ENCODE measurements at regions not wholly inside any gene's neighbourhood (a gene's known extent, or its start where the extent isn't known, plus 50 kb on each side); places are given as distances from the start of the nearest gene placed in this dataset.
"Not testable (repeated sequence)": the region's sequence is repeated elsewhere in the genome, so short reads cannot be mapped to it uniquely, and the experiment has no call there.

DNA sequence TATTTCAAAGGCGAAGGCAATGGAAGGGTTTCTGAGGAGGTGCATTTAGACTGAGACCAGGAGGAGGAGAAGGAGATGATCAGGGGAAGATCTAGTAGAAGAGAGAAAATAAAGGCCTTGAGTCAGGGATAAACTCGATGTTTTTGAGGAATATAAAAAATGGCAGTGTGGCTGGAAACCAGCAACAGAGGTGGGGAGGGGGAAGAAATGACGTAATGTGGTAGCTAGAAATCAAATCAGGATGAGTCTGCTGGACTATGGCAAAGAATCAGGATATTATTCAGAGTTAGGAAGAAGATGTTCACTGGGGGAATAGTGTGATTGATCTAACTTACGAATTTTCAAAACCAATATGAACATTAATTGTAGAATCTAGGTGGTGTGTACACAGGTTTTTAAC lies 1673.9 kb upstream of the WWC1 start:
- DNase-seq (ENCODE audit: extremely low read depth, low read depth): no peak
- H3K4me3 ChIP-seq (replicated peaks; ENCODE audit: low read depth, low read length): no peak overlapping the region
- TF ChIP-seq, protein P1, sequence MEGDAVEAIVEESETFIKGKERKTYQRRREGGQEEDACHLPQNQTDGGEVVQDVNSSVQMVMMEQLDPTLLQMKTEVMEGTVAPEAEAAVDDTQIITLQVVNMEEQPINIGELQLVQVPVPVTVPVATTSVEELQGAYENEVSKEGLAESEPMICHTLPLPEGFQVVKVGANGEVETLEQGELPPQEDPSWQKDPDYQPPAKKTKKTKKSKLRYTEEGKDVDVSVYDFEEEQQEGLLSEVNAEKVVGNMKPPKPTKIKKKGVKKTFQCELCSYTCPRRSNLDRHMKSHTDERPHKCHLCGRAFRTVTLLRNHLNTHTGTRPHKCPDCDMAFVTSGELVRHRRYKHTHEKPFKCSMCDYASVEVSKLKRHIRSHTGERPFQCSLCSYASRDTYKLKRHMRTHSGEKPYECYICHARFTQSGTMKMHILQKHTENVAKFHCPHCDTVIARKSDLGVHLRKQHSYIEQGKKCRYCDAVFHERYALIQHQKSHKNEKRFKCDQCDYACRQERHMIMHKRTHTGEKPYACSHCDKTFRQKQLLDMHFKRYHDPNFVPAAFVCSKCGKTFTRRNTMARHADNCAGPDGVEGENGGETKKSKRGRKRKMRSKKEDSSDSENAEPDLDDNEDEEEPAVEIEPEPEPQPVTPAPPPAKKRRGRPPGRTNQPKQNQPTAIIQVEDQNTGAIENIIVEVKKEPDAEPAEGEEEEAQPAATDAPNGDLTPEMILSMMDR (IDR thresholded peaks at IDR 0.05; ENCODE audit: low read depth, low read length, missing control alignments): no peak

DNA sequence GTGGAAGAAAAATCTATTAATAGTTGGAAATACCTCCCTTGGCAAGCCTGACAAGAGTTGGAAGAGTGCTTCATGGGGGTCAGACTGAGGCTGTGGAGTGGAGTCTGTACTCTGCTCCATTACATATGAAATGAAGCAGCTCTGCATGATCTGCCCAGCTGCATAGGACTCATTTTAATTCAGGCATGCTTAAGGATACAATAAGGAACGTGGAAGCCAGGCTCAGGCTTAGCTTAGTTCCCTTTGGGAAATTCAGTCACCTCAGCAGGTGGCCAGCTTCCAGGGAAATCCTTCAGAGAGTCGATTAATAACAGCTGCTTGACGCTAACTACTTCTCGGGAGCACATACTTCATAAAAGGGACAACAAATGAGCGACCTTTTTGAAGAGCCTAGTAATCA lies 1672.9 kb upstream of the WWC1 start:
- TF ChIP-seq, protein P1 (IDR thresholded peaks at IDR 0.05; ENCODE audit: low read depth, low read length, missing control alignments): no peak
- H3K4me3 ChIP-seq (replicated peaks; ENCODE audit: low read depth, low read length): no peak overlapping the region
- no peak for DNase-seq (ENCODE audit: extremely low read depth, low read depth)

DNA sequence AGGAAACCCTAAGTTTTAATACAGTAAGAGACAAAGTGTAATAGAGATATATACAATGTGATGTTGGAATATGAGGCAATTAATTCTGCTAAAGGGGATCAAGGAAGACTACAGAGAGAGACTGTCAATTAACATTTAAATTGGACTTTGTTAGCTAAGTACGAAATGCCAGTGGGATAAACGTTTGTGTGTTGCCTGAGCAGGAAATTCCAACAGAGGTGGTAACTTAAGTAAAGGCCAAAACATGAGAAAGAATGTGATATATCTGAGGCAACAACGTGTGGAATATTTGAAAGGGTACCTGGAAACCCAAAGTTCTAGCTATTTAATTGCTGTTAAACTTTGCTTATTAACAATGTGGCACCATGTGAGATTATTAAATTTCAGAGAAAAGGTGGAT lies 1666.9 kb upstream of the WWC1 start:
- DNase-seq (ENCODE audit: extremely low read depth, low read depth): no peak
- H3K4me3 ChIP-seq (replicated peaks; ENCODE audit: low read depth, low read length): no peak overlapping the region
- TF ChIP-seq, protein P1 (IDR thresholded peaks at IDR 0.05; ENCODE audit: low read depth, low read length, missing control alignments): no peak

DNA sequence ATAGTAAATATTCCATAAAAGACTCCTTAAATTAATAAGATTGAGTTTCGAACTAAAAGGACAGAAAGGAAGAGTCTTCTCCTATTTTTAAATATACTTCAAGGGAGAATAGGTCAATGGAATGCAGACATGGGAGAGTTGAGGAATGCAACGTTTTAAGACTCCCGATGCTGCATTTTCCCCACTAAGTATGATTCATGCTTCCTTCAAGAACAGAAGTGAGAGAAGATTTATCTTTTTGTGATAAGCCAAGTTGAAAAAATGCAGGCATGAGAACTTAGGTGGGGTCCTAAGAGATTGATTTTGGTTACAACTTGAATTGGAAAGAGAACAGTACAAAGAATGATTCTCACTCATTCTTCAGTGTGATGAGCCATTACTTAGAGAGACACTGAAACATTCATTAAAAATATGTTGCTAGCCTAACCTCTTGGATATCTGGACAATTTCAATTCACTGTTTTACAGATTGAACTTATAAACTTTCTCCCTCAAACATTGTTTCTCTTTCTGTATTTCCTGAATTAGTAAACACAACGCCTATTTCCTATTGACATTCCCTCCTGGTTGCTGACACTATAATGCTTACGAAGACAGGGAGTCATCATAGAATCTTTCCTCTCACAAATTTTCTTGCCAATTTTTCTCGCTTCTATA lies 1666.1 kb upstream of the WWC1 start:
- no peak for DNase-seq (ENCODE audit: extremely low read depth, low read depth)
- H3K4me3 ChIP-seq (replicated peaks; ENCODE audit: low read depth, low read length): no peak overlapping the region
- TF ChIP-seq, protein P1 (IDR thresholded peaks at IDR 0.05; ENCODE audit: low read depth, low read length, missing control alignments): no peak

DNA sequence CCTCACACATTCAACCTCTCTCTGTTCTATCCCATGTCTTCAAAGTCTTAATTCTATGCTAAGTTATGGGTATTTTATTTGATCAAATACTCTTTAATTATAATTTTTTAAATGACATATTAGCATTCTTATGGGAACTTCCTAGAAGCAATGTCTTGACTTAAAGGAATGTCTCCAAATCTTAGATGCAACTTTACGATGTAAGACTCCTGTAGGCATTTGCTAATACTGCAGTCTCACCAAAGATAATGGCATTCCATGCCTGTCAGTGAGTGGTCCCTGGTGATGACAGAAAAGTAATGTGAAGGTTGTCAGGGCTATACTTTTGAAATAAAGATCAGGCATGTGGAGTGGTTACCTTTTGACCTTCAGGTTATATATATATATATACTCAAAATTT lies 1654.2 kb upstream of the WWC1 start:
- TF ChIP-seq, protein P1 (IDR thresholded peaks at IDR 0.05; ENCODE audit: low read depth, low read length, missing control alignments): no peak
- DNase-seq (ENCODE audit: extremely low read depth, low read depth): no peak
- H3K4me3 ChIP-seq (replicated peaks; ENCODE audit: low read depth, low read length): no peak overlapping the region

DNA sequence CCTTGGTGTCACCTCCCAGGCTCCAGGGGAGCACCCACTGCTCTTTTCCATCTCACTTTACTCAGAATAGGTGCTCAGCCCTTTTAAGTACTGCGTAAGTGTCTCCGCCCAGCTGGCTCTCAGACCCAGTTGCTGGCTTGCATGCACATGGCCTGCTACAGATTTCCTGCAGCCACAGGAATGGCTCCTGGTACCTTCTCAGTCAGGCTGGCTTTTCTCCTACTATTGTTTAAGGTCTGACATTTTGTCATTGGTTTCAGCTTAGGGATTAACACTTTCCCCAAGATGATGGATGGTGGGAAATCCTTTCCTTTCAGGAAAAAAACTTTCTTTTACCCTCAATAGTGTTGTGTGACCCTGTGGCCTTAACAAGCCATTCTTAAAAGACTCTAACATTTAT lies 1652.3 kb upstream of the WWC1 start:
- TF ChIP-seq, protein P1 (IDR thresholded peaks at IDR 0.05; ENCODE audit: low read depth, low read length, missing control alignments): no peak
- H3K4me3 ChIP-seq (replicated peaks; ENCODE audit: low read depth, low read length): no peak overlapping the region
- no peak for DNase-seq (ENCODE audit: extremely low read depth, low read depth)

DNA sequence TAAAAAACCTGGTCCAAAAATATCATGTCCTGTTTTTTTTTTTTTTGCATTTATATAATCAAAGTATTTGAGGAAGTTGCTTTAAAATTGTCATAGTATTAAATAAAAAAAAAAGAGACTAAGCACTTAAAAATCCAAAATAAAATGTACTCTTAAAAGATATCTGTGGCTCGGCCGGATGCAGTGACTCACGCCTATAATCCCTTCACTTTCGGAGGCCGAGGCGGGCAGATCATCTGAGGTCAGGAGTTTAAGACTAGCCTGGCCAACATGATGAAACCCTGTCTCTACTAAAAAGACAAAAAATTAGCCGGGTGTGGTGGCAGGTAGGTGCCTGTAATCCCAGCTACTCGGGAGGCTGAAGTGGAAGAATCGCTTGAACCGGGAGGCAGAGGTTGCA lies 1651.3 kb upstream of the WWC1 start:
- not testable (repeated sequence) for H3K4me3 ChIP-seq (replicated peaks; ENCODE audit: low read depth, low read length); DNase-seq (ENCODE audit: extremely low read depth, low read depth)
